T-helper 1 cell treated with Interleukin-12 subunit alpha and Interleukin-12 subunit beta and Interleukin-4 antibody, amounts not matched to agents 30 μg/mL and 1 μg/mL, for 36 hours (primary cell): ENCODE measurements at regions not wholly inside any gene's neighbourhood (a gene's known extent, or its start where the extent isn't known, plus 50 kb on each side); places are given as distances from the start of the nearest gene placed in this dataset.
"Not testable (repeated sequence)": the region's sequence is repeated elsewhere in the genome, so short reads cannot be mapped to it uniquely, and the experiment has no call there.

Experiments used
- H3K27ac Mint-ChIP-seq: one replicate; pipeline ENCODE4 v1.8.0; 2021; ENCODE audit warnings: mild to moderate bottlenecking, mixed read lengths
- H3K27me3 Mint-ChIP-seq: one replicate; pipeline ENCODE4 v1.8.0; 2021; ENCODE audit warnings: low read depth, mixed read lengths
- H3K36me3 Mint-ChIP-seq: one replicate; pipeline ENCODE4 v1.8.0; 2021; ENCODE audit warnings: low read depth, mixed read lengths
- H3K4me1 Mint-ChIP-seq: one replicate; pipeline ENCODE4 v1.8.0; 2021; ENCODE audit warnings: low read depth, mixed read lengths
- H3K4me3 Mint-ChIP-seq: one replicate; pipeline ENCODE4 v1.8.0; 2021; ENCODE audit warnings: mild to moderate bottlenecking, moderate library complexity, mixed read lengths
- H3K9me3 Mint-ChIP-seq: one replicate; pipeline ENCODE4 v1.8.0; 2021; ENCODE audit warnings: mixed read lengths

DNA sequence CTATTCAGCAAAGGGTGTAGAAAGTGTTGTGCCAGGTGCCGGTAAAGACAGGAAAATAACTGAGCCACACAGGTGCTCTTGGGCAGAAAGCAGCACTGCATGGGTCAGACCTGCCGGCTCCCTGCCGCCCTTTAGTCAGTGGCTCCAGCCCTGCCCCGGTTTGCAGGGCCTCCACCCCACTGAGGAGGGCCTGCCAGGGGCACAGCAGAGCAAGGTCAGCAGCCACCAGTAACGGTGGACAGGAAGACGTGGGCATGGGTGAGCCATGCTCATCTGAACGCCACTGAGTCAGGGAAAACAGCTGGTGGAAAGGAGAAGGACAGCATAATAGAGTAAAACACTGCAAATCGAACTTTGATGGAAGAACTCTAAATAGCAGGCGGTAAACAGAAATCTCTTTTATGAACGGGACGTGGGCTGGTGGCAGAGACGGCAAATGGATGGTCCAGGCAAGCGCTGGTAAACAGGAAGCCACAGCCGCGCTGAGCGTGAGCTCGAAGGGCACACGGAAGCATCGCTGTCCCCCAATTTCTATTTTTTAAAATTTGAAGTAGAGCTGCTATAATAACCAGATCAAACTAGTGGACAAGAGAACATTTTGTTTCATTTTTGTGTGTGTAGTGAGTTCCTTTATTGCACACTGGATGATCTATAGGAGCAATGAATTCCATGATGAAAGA, 141.8 kb upstream of the ALKAL2 start:
- Mint-ChIP-seq H3K9me3 (no peaks in the 10 kb centered on the region), H3K27me3 (peaks cover 4% of the 10 kb centered on the region), H3K27ac (peak overlapping the region; percentile 78), H3K4me1 (peaks cover 27% of the 10 kb centered on the region), H3K36me3 (peaks cover 3% of the 10 kb centered on the region), H3K4me3 (peak overlapping the region; percentile 59)

DNA sequence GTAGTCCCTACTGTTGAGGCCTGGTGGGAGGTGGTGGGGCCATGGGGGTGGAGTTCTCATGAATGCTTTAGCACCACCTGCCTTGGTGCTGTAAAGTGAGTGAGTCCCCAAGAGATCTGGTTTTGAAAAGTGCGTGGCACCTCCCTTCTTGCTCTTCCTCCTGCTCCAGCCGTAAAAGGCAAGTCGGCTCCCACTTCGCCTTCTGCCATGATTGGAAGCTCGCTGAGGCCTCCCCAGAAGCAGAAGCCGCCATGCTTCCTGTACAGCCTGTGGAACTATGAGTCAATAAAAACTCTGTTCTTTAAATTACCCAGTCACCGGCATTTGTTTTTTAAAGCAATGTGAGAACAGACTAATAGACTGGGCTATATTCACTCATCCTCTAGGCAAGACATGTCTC, 141.3 kb upstream of the ALKAL2 start:
- H3K4me1 Mint-ChIP-seq, result peaks cover 24% of the 10 kb centered on the region
- H3K36me3 Mint-ChIP-seq, result peaks cover 3% of the 10 kb centered on the region
- H3K9me3 Mint-ChIP-seq, result no peaks in the 10 kb centered on the region
- H3K27me3 Mint-ChIP-seq, result peaks cover 1% of the 10 kb centered on the region
- H3K27ac Mint-ChIP-seq, result peak overlapping the region; percentile 78
- peak overlapping the region; percentile 59 for H3K4me3 Mint-ChIP-seq

GRCh38 chr2:428591-428990, 140.7 kb upstream of the ALKAL2 start:
- Mint-ChIP-seq H3K9me3 (no peaks in the 10 kb centered on the region), H3K27me3 (peaks cover 3% of the 10 kb centered on the region), H3K4me3 (no peak overlapping the region), H3K27ac (peak overlapping the region; percentile 78), H3K4me1 (peaks cover 22% of the 10 kb centered on the region), H3K36me3 (peaks cover 3% of the 10 kb centered on the region)

DNA sequence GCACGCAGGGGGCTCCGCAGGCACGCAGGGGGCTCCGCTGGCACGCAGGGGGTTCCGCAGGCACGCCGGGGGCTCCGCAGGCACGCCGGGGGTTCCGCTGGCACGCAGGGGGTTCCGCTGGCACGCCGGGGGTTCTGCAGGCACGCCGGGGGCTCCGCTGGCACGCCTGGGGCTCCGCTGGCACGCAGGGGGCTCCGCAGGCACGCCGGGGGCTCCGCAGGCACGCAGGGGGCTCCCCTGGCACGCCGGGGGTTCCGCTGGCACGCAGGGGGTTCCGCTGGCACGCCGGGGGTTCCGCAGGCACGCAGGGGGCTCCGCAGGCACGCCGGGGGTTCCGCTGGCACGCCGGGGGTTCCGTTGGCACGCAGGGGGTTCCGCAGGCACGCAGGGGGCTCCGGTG, 138.8 kb upstream of the ALKAL2 start:
- not testable (repeated sequence) for H3K4me3 Mint-ChIP-seq, H3K36me3 Mint-ChIP-seq, H3K9me3 Mint-ChIP-seq, H3K27me3 Mint-ChIP-seq, H3K27ac Mint-ChIP-seq
- peaks cover 22% of the 10 kb centered on the region for H3K4me1 Mint-ChIP-seq

DNA sequence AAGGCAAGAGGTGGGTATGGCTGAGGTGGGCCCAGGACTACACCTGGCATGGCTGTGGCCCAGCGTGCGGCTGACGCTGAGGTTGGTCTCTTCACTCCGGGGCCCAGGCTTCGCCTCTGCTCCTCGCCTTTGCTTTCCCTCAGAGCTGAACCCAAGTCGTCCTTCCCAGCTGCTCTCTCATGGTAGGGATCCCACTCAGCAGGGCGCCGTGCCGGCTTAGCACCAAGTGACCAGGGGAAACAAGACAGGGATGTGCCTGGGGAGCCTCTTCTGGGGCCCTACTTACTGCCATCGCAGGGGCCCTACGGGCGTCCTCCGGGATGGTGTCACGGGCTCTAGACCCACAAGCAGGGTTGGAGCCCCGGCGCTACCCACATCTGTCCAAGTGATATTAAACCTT, 138.1 kb upstream of the ALKAL2 start:
- Mint-ChIP-seq H3K27ac (no peak overlapping the region), H3K9me3 (no peaks in the 10 kb centered on the region), H3K27me3 (peaks cover 4% of the 10 kb centered on the region), H3K4me1 (peaks cover 22% of the 10 kb centered on the region), H3K36me3 (peaks cover 3% of the 10 kb centered on the region), H3K4me3 (no peak overlapping the region)

- Mint-ChIP-seq H3K4me1 (peaks cover 15% of the 10 kb centered on the region), H3K27ac (no peak overlapping the region), H3K27me3 (peaks cover 4% of the 10 kb centered on the region), H3K4me3 (no peak overlapping the region), H3K36me3 (peaks cover 3% of the 10 kb centered on the region), H3K9me3 (no peaks in the 10 kb centered on the region)
These were observed 137.4 kb upstream of the ALKAL2 start for GRCh38 chr2:425243-425642.

DNA sequence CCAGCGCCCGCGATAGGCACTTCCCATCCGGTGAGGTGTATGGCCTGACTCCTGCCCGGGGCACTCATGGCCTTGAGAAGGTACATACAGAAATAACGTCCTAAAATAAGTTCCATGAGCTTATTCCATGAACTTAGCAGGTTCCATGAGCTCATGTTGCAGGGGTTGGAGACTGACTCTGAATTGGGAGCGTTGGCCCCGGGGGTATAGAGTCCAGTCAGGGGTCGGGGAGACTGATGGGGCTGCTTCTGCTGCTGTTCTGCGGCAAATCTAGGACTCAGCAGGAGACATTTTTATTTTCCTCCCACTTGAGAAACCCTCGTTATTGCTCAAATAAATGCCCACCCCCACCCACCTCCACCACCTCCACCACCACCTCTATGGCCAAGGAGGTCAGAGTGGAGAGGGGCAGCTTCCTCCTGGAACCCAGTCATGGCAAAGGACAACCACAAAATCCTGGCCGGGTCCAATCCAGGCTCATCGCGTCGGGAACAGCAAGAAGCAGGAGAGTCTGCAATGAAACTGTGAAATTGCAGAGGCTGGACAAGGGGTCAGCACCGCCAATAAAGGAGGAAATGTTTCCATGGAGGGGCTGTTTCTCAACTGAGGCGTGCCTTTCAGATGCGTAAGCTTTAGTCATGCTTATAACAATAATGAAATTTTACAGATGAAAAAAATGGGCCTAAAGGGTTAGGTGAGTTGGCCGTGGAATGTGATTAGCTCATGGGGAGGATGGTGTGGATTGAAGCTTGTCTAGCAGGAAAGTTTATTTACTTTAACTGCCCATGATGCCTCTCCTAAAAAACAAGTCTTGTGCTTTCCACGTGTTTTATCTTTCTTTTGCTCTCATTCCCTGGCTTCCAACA, 136.6 kb upstream of the ALKAL2 start:
- peaks cover 4% of the 10 kb centered on the region for H3K27me3 Mint-ChIP-seq
- peaks cover 3% of the 10 kb centered on the region for H3K36me3 Mint-ChIP-seq

DNA sequence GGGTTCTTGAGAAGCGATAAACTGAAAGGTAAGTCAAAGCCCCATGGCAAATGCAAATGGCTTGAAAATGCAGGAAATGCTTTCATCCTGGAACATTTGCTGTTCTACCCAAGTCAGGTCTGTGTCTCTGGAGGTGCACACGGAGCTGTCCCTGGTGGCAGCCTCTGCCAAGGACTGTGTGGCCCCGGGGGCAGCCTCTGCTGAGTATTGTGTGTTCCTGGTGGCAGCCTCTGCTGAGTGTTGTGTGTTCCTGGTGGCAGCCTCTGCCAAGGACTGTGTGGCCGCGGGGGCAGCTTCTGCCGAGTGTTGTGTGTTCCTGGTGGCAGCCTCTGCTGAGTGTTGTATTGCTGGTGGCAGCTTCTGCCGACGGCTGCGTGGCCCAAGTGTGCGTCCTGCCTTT, 135.6 kb upstream of the ALKAL2 start:
- H3K27ac Mint-ChIP-seq, result no peak overlapping the region
- no peaks in the 10 kb centered on the region for H3K9me3 Mint-ChIP-seq
- no peaks in the 10 kb centered on the region for H3K4me1 Mint-ChIP-seq

More for the DNA sequence above, 136.6 kb upstream of the ALKAL2 start:
- H3K27ac Mint-ChIP-seq, result no peak overlapping the region
- no peaks in the 10 kb centered on the region for H3K9me3 Mint-ChIP-seq
- H3K4me3 Mint-ChIP-seq, result no peak overlapping the region
- peaks cover 8% of the 10 kb centered on the region for H3K4me1 Mint-ChIP-seq

DNA sequence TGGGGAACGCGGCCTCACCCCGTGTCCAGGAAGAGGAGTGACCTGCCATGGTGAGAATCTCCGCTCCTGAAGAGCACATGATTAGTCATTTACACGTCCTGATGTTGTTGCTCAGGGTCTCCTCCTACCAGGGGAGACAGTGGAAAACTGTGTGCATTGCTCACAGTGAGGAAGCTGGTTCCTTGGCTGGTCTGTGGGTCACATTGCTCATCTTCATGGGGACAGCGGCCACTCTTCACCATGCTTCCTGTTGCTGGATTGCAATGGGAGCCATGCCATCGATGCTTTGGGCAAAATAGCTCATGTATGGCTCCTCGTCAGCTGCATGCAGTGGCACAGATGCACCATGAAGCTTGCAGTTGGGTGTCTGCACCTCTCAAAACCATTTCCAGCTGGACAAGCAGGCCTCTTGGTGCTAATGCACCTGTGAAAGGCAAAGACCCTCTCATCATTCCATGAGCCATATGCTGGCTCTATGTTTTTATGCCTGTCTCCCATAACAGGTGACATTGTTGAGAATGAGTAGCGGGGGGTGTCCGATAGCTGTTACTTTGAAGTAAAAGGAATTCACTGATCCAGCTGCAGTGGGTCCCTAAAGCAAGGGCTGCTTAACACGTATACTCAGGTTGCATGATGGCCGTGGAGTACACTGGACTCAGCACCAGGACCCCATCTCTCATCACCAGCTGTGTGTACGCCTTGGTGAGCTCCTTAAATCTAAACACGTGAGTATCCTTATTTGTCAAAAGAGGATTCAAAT, 135.0 kb upstream of the ALKAL2 start:
- Mint-ChIP-seq H3K4me3 (no peak overlapping the region), H3K36me3 (no peaks in the 10 kb centered on the region), H3K27me3 (peaks cover 5% of the 10 kb centered on the region), H3K9me3 (no peaks in the 10 kb centered on the region), H3K27ac (no peak overlapping the region), H3K4me1 (no peaks in the 10 kb centered on the region)

More for the DNA sequence above, 135.6 kb upstream of the ALKAL2 start:
- Mint-ChIP-seq H3K4me3 (no peak overlapping the region), H3K27me3 (peaks cover 4% of the 10 kb centered on the region), H3K36me3 (no peaks in the 10 kb centered on the region)

GRCh38 chr2:421406-421805, 133.5 kb upstream of the ALKAL2 start:
- H3K4me3 Mint-ChIP-seq, result no peak overlapping the region
- no peak overlapping the region for H3K27ac Mint-ChIP-seq
- H3K36me3 Mint-ChIP-seq, result no peaks in the 10 kb centered on the region
- H3K4me1 Mint-ChIP-seq, result no peaks in the 10 kb centered on the region
- H3K27me3 Mint-ChIP-seq, result peaks cover 8% of the 10 kb centered on the region
- H3K9me3 Mint-ChIP-seq, result no peaks in the 10 kb centered on the region

GRCh38 chr2:419687-420317, 131.9 kb upstream of the ALKAL2 start:
- H3K9me3 Mint-ChIP-seq, result no peaks in the 10 kb centered on the region
- H3K27ac Mint-ChIP-seq, result no peak overlapping the region
- no peaks in the 10 kb centered on the region for H3K36me3 Mint-ChIP-seq
- H3K27me3 Mint-ChIP-seq, result peaks cover 14% of the 10 kb centered on the region
- no peaks in the 10 kb centered on the region for H3K4me1 Mint-ChIP-seq
- H3K4me3 Mint-ChIP-seq, result no peak overlapping the region

DNA sequence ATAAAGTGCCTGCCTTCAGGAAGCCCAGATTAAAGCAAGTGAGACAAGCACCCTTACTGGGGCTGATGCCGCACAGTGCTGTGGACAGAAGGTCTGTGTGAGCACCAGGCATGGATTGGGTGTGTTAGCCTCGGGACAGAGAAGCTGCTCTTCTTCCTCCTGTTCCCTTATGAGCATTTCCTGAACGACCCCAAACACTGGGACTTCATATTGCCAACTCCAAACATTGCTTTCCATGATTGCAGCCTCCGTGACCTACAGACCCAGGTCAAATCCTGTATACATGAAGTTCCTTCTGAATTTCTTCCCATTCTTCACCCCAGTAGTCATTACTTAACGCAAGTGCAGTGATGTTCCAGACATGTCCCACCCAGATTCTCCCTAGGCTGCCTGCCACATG, 129.8 kb upstream of the ALKAL2 start:
- no peaks in the 10 kb centered on the region for H3K36me3 Mint-ChIP-seq
- H3K9me3 Mint-ChIP-seq, result no peaks in the 10 kb centered on the region
- no peak overlapping the region for H3K27ac Mint-ChIP-seq
- peaks cover 24% of the 10 kb centered on the region for H3K27me3 Mint-ChIP-seq
- no peak overlapping the region for H3K4me3 Mint-ChIP-seq
- no peaks in the 10 kb centered on the region for H3K4me1 Mint-ChIP-seq

DNA sequence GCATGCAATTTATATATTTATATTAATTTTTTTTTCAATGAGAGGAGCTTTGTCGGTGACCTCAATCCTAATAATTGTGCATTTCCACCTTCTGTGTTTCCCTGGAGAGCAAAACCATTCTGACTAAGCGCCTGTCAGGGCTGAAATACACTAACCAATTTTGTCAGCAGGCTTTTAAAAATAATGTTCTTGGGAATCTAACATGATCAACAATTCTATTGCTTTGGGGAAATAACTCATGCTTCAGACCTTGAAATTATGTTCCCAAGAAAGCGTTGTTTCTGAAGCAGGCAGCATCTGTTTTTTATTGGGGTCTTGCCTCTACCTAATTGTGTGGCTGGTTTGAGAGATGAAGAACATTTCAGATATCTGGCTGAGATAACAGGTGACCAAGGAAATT, 129.1 kb upstream of the ALKAL2 start:
- Mint-ChIP-seq H3K9me3 (no peaks in the 10 kb centered on the region), H3K27me3 (peaks cover 28% of the 10 kb centered on the region), H3K4me1 (no peaks in the 10 kb centered on the region), H3K4me3 (no peak overlapping the region), H3K36me3 (no peaks in the 10 kb centered on the region), H3K27ac (no peak overlapping the region)

DNA sequence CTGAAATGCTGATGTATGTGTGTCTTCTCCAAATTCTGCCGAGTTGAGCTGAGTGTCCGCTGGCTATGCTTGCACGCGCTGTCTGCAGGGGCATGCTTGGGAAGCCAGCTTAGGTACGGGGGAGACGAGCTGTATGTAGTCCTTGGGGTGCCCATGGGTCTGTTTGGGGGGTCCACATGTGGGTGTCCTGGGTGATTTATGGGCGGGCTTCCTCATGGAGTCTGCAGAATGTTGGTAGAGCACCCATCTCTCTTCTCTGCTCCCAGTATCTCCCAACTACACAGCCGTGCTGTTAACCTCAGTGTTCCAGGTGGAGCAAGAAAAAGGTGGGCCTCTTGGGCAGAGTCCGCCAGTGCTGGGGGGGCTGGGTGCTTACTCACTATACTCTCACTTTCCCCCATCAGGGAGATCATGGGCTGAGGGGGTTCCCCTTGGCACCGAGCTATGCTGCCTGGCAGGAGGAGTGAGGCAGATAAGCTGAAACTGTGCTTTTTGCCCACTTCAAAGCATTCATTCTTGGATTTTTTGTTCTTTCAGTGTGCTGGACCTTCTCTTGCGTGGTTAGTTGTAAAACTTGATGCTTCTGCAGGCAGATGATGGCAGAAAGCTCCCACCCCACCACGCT, 128.2 kb upstream of the ALKAL2 start:
- Mint-ChIP-seq H3K36me3 (no peaks in the 10 kb centered on the region), H3K27ac (no peak overlapping the region), H3K4me3 (no peak overlapping the region), H3K9me3 (no peaks in the 10 kb centered on the region), H3K27me3 (peaks cover 32% of the 10 kb centered on the region), H3K4me1 (no peaks in the 10 kb centered on the region)
